ENCODE measurements at regions not wholly inside any gene's neighbourhood (a gene's known extent, or its start where the extent isn't known, plus 50 kb on each side); places are given as distances from the start of the nearest gene placed in this dataset.

DNA sequence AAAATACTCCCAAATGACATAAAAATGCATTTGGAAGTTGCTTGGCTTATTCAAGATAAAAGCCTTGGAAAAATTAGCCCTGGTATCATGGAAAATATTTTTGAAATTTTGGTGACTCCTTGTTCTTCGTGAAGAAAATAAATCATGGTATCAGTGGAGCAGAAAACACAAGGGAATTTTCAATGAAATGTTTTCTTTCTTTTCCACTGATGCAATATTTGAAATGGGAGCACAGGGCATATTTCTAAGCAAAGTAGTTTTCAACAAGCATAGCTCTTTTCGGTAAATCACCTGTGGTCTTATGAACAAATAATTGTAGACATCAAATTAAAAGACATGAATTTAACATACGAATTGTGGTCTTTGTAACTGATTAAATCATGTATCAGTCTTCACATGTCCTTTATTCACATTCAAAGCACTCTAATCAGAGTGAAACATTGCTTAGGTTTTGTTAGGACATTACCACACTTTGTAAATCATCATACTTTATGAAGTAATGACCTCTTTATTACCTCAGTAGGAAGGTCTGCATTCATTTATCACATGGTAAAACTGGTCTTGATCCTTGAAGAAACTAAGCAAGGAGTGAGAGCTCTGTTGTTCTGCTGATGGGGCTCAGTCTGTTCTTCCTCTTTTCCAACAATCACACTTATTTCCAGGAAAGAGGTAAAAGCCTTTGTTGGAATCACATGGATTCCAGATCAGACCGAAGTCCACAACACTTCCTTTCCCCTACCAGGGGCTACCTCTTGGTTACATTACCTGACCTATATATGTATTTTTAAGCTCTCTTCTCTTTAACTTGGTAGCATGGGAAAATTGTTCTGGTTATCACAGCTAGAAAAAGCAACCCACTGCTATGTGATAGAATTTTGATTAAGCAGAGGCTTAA, 413.5 kb upstream of the THBS1 start:
- Histone ChIP-seq H3K9me3 (replicated peaks; ENCODE audit: control insufficient read depth, insufficient read depth, low read length) (no peaks in the 10 kb centered on the region), H4K20me1 (replicated peaks; ENCODE audit: control insufficient read depth, extremely low read depth, insufficient read depth, low read length) (no peaks in the 10 kb centered on the region), H3K4me1 (ENCODE audit: control insufficient read depth, extremely low read depth, insufficient read depth, low read length) (peaks cover 10% of the 10 kb centered on the region), H2AFZ (ENCODE audit: low read depth, low read length) (peak overlapping the region; percentile 37), H3K36me3 (ENCODE audit: control insufficient read depth in 2 of 2, extremely low read depth in 1 of 2, insufficient read depth in 2 of 2, low read length in 2 of 2) (no peaks in the 10 kb centered on the region), H3K9me1 (replicated peaks; ENCODE audit: control insufficient read depth, extremely low read depth, insufficient read depth, low read length) (no peaks in the 10 kb centered on the region), H3K4me2 (ENCODE audit: insufficient read depth, low read length) (no peak overlapping the region), H3K4me3 (replicated peaks in 1 of 3; ENCODE audit: insufficient read depth in 1 of 3, low read depth in 1 of 3, low read length in 3 of 3) (no peak overlapping the region), H3K9ac (replicated peaks; ENCODE audit: extremely low read depth, insufficient read depth, low read length) (no peak overlapping the region), H3K79me2 (ENCODE audit: control insufficient read depth, insufficient read depth, low read length) (no peaks in the 10 kb centered on the region), H3K27ac (ENCODE audit: insufficient read depth, low read depth, low read length) (no peak overlapping the region), H3K27me3 (ENCODE audit: control insufficient read depth in 2 of 2, insufficient read depth in 2 of 2, low read length in 2 of 2) (no peaks in the 10 kb centered on the region)
- no peak for DNase-seq (ENCODE audit: low read depth, low spot score)
- CTCF ChIA-PET = interaction anchor here (1.2 to 2.2 kb wide), 3 partner anchors 42 to 460 kb away, joined by 3 to 6 read pairs (median 5); no protein-coding TSS in a partner anchor
- POLR2A ChIA-PET = no interaction called here
- intact Hi-C loops (cut with micrococcal nuclease) (no loop called here), dilution Hi-C loops (cut with MboI; ENCODE audit: extremely low pct_ligation_motif_present, low sequenced_read_pairs) (no loop called here)
- no TSS peak for BruUV-seq (replicated peaks)
- TF ChIP-seq POLR2A (IDR thresholded peaks at IDR 0.05; ENCODE audit: low read depth, low read length) (no peak), FOS (IDR thresholded peaks at IDR 0.05; ENCODE audit: borderline replicate concordance, insufficient read depth, low read length) (no peak), MYC (IDR thresholded peaks at IDR 0.05; ENCODE audit: low read depth, low read length) (no peak), GATA2 (IDR thresholded peaks at IDR 0.05; ENCODE audit: insufficient read depth, insufficient read length, low read depth, low read length) (no peak), EZH2 (IDR thresholded peaks at IDR 0.05; ENCODE audit: borderline replicate concordance, low read depth, low read length, severe bottlenecking) (no peak), JUN (IDR thresholded peaks at IDR 0.05; ENCODE audit: borderline replicate concordance, insufficient read depth, insufficient read length, low read depth) (no peak), POLR2AphosphoS5 (IDR thresholded peaks at IDR 0.05; ENCODE audit: insufficient read depth, low read depth, low read length) (no peak)
- TF ChIP-seq, protein P1, sequence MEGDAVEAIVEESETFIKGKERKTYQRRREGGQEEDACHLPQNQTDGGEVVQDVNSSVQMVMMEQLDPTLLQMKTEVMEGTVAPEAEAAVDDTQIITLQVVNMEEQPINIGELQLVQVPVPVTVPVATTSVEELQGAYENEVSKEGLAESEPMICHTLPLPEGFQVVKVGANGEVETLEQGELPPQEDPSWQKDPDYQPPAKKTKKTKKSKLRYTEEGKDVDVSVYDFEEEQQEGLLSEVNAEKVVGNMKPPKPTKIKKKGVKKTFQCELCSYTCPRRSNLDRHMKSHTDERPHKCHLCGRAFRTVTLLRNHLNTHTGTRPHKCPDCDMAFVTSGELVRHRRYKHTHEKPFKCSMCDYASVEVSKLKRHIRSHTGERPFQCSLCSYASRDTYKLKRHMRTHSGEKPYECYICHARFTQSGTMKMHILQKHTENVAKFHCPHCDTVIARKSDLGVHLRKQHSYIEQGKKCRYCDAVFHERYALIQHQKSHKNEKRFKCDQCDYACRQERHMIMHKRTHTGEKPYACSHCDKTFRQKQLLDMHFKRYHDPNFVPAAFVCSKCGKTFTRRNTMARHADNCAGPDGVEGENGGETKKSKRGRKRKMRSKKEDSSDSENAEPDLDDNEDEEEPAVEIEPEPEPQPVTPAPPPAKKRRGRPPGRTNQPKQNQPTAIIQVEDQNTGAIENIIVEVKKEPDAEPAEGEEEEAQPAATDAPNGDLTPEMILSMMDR (IDR thresholded peaks at IDR 0.05; ENCODE audit: extremely low read depth in 1 of 2, insufficient read depth in 1 of 2, low read depth in 1 of 2, low read length in 2 of 2) = no peak
- TF ChIP-seq, protein P2, sequence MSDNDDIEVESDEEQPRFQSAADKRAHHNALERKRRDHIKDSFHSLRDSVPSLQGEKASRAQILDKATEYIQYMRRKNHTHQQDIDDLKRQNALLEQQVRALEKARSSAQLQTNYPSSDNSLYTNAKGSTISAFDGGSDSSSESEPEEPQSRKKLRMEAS (IDR thresholded peaks at IDR 0.05; ENCODE audit: insufficient read depth, insufficient read length) = no peak
- FAIRE-seq = no peak

Measured in endothelial cell of umbilical vein (primary cell).